Upper lobe of left lung (tissue), 4 donors: ENCODE measurements at regions not wholly inside any gene's neighbourhood (a gene's known extent, or its start where the extent isn't known, plus 50 kb on each side); places are given as distances from the start of the nearest gene placed in this dataset.

Source experiments
- POLR2A ChIP-seq, 4 donors: fragments of 450-650 bp; IDR thresholded peaks; one replicate each; pipeline ENCODE4 v1.5.1; 2016 to 2017; ENCODE audit warnings: antibody characterized with exemption in 4 of 4, mild to moderate bottlenecking in 2 of 4
- TF ChIP-seq, protein P1 (sequence below), 6 experiments: fragments of 450-650 bp in 4 of 6; fragments of 200-600 bp in 2 of 6; sonication (generic) in 2 of 6; IDR thresholded peaks; one replicate each; pipeline ENCODE4 v1.5.1; 2016 to 2019; ENCODE audit warnings: antibody characterized with exemption in 6 of 6

DNA sequence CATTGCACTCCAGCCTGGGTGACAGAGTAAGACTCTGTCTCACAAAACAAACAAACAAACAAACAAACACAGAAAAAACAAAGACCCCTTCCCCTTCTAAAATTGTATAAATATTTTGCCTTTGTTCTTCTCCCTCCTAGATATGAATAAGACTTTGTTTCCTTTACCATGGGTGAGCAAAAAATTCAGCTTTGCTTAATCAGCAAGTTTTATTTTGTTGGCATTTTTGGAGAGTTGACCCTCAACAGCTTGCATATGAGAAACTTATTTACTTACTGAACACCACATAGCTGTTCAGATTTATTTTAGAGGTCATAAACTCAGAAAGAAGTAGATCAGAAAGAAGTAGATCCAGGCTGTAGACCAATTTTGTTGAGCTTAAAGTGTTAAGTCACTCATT is 395.2 kb upstream of the TOM1L1 start:
- TF ChIP-seq POLR2A (IDR thresholded peaks at IDR 0.05) = no peak
- TF ChIP-seq, protein P1, sequence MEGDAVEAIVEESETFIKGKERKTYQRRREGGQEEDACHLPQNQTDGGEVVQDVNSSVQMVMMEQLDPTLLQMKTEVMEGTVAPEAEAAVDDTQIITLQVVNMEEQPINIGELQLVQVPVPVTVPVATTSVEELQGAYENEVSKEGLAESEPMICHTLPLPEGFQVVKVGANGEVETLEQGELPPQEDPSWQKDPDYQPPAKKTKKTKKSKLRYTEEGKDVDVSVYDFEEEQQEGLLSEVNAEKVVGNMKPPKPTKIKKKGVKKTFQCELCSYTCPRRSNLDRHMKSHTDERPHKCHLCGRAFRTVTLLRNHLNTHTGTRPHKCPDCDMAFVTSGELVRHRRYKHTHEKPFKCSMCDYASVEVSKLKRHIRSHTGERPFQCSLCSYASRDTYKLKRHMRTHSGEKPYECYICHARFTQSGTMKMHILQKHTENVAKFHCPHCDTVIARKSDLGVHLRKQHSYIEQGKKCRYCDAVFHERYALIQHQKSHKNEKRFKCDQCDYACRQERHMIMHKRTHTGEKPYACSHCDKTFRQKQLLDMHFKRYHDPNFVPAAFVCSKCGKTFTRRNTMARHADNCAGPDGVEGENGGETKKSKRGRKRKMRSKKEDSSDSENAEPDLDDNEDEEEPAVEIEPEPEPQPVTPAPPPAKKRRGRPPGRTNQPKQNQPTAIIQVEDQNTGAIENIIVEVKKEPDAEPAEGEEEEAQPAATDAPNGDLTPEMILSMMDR (IDR thresholded peaks at IDR 0.05) = no peak
